Hepatocyte (in vitro differentiated cells): ENCODE measurements at regions not wholly inside any gene's neighbourhood (a gene's known extent, or its start where the extent isn't known, plus 50 kb on each side); places are given as distances from the start of the nearest gene placed in this dataset.

Source experiments
- DNase-seq: peaks from one replicate; pipeline ENCODE4 v3.0.0-alpha.2; 2016; ENCODE audit warnings: low spot score
- H2AFZ ChIP-seq: fragments of 200-600 bp; sonication (generic); 2 replicates; pipeline ENCODE4 v1.6.0; 2016; ENCODE audit warnings: antibody characterized with exemption, mild to moderate bottlenecking
- H3K27ac ChIP-seq: fragments of 200-600 bp; sonication (generic); 2 replicates; pipeline ENCODE4 v1.5.1; 2016; ENCODE audit warnings: mild to moderate bottlenecking
- H3K27me3 ChIP-seq: fragments of 200-600 bp; sonication (generic); 2 replicates; pipeline ENCODE4 v1.6.1; 2016
- H3K36me3 ChIP-seq: fragments of 200-600 bp; sonication (generic); replicated peaks from 2 replicates; pipeline ENCODE4 v1.5.1; 2016; ENCODE audit warnings: low read depth; ENCODE audit not compliant: insufficient read depth
- H3K4me1 ChIP-seq: fragments of 200-600 bp; sonication (generic); 2 replicates; pipeline ENCODE4 v1.5.1; 2016; ENCODE audit warnings: mild to moderate bottlenecking, moderate library complexity; ENCODE audit not compliant: insufficient read depth
- H3K4me2 ChIP-seq: fragments of 200-600 bp; sonication (generic); 2 replicates; pipeline ENCODE4 v1.6.0; 2016
- H3K4me3 ChIP-seq: fragments of 200-600 bp; sonication (generic); 2 replicates; pipeline ENCODE4 v1.5.1; 2016; ENCODE audit warnings: mild to moderate bottlenecking
- H3K79me2 ChIP-seq: fragments of 200-600 bp; sonication (generic); 2 replicates; pipeline ENCODE4 v1.6.0; 2017; ENCODE audit warnings: mild to moderate bottlenecking
- H3K9me2 ChIP-seq: fragments of 200-600 bp; sonication (generic); replicated peaks from 2 replicates; pipeline ENCODE4 v1.6.0; 2017; ENCODE audit warnings: mild to moderate bottlenecking; ENCODE audit not compliant: insufficient read depth
- H3K9me3 ChIP-seq: fragments of 200-600 bp; sonication (generic); 2 replicates; pipeline ENCODE4 v1.5.1; 2016; ENCODE audit warnings: low read depth, mild to moderate bottlenecking
- H4K20me1 ChIP-seq: fragments of 200-600 bp; sonication (generic); 2 replicates; pipeline ENCODE4 v1.6.0; 2016; ENCODE audit warnings: mild to moderate bottlenecking; ENCODE audit not compliant: insufficient read depth, poor library complexity, severe bottlenecking
- EZH2 ChIP-seq: fragments of 200-600 bp; sonication (generic); IDR thresholded peaks from 2 replicates; pipeline ENCODE4 v1.6.1; 2016; ENCODE audit warnings: antibody characterized with exemption, mild to moderate bottlenecking, borderline replicate concordance
- EZH2phosphoT487 ChIP-seq: fragments of 200-600 bp; sonication (generic); IDR thresholded peaks from one replicate; pipeline ENCODE4 v1.6.1; 2018; ENCODE audit warnings: antibody characterized with exemption, mild to moderate bottlenecking, low read depth, moderate library complexity; ENCODE audit not compliant: unreplicated experiment, severe bottlenecking
- WGBS: methylation state at CpG from one replicate; pipeline ENCODE4 v1.1.6; 2016; ENCODE audit warnings: low lambda C conversion rate; ENCODE audit errors: missing lambda C conversion rate; 5-methylcytosine and 5-hydroxymethylcytosine counted together
- TF ChIP-seq, protein P1 (sequence below): fragments of 200-600 bp; sonication (generic); IDR thresholded peaks from 2 replicates; pipeline ENCODE4 v1.5.1; 2016; ENCODE audit warnings: antibody characterized with exemption, mild to moderate bottlenecking; ENCODE audit not compliant: poor library complexity

- H3K36me3 ChIP-seq, result no peaks in the 10 kb centered on the region
- no peak for DNase-seq
- H3K9me3 ChIP-seq, result no peaks in the 10 kb centered on the region
- no peaks in the 10 kb centered on the region for H3K27me3 ChIP-seq
- H3K4me2 ChIP-seq, result peak overlapping the region; percentile 0
- H3K79me2 ChIP-seq, result no peaks in the 10 kb centered on the region
- H3K27ac ChIP-seq, result no peak overlapping the region
- no peak overlapping the region for H3K4me3 ChIP-seq
- no peak overlapping the region for H2AFZ ChIP-seq
- no peaks in the 10 kb centered on the region for H3K9me2 ChIP-seq
- TF ChIP-seq EZH2 (no peak), EZH2phosphoT487 (no peak)
- TF ChIP-seq, protein P1, sequence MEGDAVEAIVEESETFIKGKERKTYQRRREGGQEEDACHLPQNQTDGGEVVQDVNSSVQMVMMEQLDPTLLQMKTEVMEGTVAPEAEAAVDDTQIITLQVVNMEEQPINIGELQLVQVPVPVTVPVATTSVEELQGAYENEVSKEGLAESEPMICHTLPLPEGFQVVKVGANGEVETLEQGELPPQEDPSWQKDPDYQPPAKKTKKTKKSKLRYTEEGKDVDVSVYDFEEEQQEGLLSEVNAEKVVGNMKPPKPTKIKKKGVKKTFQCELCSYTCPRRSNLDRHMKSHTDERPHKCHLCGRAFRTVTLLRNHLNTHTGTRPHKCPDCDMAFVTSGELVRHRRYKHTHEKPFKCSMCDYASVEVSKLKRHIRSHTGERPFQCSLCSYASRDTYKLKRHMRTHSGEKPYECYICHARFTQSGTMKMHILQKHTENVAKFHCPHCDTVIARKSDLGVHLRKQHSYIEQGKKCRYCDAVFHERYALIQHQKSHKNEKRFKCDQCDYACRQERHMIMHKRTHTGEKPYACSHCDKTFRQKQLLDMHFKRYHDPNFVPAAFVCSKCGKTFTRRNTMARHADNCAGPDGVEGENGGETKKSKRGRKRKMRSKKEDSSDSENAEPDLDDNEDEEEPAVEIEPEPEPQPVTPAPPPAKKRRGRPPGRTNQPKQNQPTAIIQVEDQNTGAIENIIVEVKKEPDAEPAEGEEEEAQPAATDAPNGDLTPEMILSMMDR, result no peak
- no peaks in the 10 kb centered on the region for H4K20me1 ChIP-seq
- WGBS, result 39% methylated on average over 8 of the region's 8 CpGs
- no peaks in the 10 kb centered on the region for H3K4me1 ChIP-seq
Observed at GRCh38 chr6:153618371-153619322, 420.4 kb upstream of the OPRM1 start.

DNA sequence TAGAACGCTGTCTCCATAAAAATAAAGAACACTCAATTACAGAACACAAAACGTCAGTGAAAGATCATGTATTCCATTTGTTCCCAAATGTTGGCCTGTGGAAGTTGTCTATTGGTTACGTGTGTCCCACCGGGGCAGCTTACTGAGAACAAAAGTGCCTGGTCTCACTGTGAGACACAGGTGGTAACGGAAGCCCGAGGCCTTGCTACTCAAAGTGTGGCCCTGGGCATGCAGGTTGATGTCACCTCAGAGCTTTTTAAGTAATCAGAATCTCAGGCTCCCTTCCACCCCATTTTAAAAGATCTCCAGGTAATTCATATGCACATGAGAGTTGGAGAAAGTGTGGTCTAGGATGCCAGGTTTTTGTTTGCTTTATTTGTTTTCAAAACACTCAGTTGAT, 422.5 kb upstream of the OPRM1 start:
- DNase-seq, result no peak
- no peaks in the 10 kb centered on the region for H3K9me3 ChIP-seq
- no peaks in the 10 kb centered on the region for H3K79me2 ChIP-seq
- H3K27me3 ChIP-seq, result no peaks in the 10 kb centered on the region
- no peaks in the 10 kb centered on the region for H3K36me3 ChIP-seq
- no peaks in the 10 kb centered on the region for H4K20me1 ChIP-seq
- no peak overlapping the region for H3K4me2 ChIP-seq
- 61% methylated on average over 6 of the region's 6 CpGs for WGBS
- no peak overlapping the region for H3K27ac ChIP-seq
- no peaks in the 10 kb centered on the region for H3K9me2 ChIP-seq
- H2AFZ ChIP-seq, result no peak overlapping the region
- no peak overlapping the region for H3K4me3 ChIP-seq
- TF ChIP-seq EZH2 (no peak), EZH2phosphoT487 (no peak)
- TF ChIP-seq, protein P1, result no peak
- H3K4me1 ChIP-seq, result no peaks in the 10 kb centered on the region

- no peaks in the 10 kb centered on the region for H4K20me1 ChIP-seq
- no peak for DNase-seq
- H2AFZ ChIP-seq, result no peak overlapping the region
- TF ChIP-seq, protein P1, result no peak
- TF ChIP-seq EZH2phosphoT487 (no peak), EZH2 (no peak)
- no peaks in the 10 kb centered on the region for H3K79me2 ChIP-seq
- no peak overlapping the region for H3K4me2 ChIP-seq
- H3K4me3 ChIP-seq, result no peak overlapping the region
- H3K4me1 ChIP-seq, result no peaks in the 10 kb centered on the region
- H3K9me3 ChIP-seq, result no peaks in the 10 kb centered on the region
- H3K27ac ChIP-seq, result no peak overlapping the region
- H3K9me2 ChIP-seq, result no peaks in the 10 kb centered on the region
- no peaks in the 10 kb centered on the region for H3K36me3 ChIP-seq
- no peaks in the 10 kb centered on the region for H3K27me3 ChIP-seq
Observed at GRCh38 chr6:153613719-153614455, 425.2 kb upstream of the OPRM1 start.
